ENCODE measurements at regions not wholly inside any gene's neighbourhood (a gene's known extent, or its start where the extent isn't known, plus 50 kb on each side); places are given as distances from the start of the nearest gene placed in this dataset.
"Not testable (repeated sequence)": the region's sequence is repeated elsewhere in the genome, so short reads cannot be mapped to it uniquely, and the experiment has no call there.

DNA sequence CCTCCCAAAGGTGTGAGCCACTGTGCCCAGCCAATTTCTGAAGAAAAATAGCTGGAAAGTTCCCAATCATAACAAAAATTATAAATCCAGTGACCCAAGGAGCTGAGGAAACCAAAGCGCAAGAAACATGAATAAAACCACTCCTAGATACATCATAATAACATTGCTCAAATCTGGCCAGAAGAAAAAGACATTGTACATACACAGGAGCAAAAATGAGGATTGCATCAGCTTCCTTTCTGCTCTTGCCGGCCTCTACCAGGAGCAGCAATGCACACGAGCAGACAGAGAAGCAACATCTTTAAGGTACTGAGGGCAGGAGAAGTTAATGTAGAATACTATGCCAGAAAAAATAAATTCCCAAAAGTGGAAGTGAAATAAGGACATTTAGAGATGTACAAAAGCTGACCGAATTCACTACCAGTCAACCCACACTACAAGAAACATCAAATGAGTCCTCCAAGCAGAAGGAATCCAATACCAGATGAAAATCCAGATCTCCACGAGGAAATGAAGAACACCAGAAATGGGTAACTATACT is 127.0 kb upstream of the NBPF11 start:
- TF ChIP-seq CTCF, POLR2A (IDR thresholded peaks at IDR 0.05): not testable (repeated sequence)

All from right lobe of liver (tissue), 4 donors.